ENCODE measurements at regions not wholly inside any gene's neighbourhood (a gene's known extent, or its start where the extent isn't known, plus 50 kb on each side); places are given as distances from the start of the nearest gene placed in this dataset.
A peak's percentile ranks its signal among the peaks of the same experiment; 100 is the strongest.
"Not testable (repeated sequence)": the region's sequence is repeated elsewhere in the genome, so short reads cannot be mapped to it uniquely, and the experiment has no call there.

DNA sequence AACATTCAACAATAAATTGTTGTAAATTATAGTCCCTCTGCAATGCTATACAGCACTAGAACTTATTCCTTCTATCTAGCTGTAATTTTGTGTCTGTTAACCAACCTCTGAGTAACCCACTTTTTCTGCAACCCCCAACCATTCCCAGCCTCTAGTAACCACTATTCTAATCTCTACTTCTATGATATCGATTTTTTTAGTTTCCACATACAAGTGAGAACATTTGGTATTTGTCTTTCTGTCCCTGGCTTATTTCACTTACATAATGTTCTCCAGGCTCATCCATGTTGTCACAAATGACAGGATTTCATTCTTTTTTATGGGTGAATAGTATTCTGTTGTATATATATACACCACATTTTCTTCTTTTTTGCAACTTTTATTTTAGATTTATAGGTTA lies 147.6 kb downstream of the MAIP1 start:
- no peak for DNase-seq (ENCODE audit: low spot score)

GRCh38 chr2:200104015-200104414 lies 148.6 kb downstream of the MAIP1 start:
- DNase-seq (ENCODE audit: low spot score) = no peak

DNA sequence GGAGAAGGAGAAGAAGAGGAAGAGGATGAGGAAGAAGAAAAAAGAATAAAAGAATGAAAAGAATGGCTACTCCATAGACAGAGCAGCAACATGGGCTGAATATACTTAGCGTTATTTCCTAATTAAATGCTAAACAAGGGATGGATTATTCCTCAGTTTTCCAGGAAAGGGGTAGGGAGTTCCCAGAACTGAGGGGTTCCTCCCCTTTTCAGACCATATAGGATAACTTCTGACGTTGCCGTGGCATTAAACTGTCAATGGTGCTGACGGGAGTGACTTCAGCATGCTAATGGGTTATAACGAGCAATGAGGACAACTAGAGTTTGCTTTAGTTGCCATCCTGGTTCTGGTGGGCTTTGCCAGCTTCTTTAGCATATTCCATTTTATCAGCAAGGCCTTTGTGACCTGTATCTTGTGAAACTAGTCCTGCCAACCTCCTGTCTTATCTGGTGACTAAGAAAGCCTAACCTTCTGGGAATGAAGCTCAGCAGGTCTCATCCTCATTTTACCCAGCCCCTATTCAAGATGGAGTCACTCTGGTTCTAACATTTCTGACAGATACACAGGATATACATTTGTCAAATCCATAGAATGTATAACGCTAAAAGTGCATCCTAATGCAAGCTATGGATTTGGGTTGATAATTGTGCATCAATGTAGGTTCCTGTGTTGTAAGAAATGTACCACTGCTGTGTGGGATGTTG lies 152.3 kb downstream of the MAIP1 start:
- no peak for DNase-seq (ENCODE audit: low spot score)

- DNase-seq (ENCODE audit: low spot score) = no peak
Measured at GRCh38 chr2:200109421-200109820, 154.0 kb downstream of the MAIP1 start.

DNA sequence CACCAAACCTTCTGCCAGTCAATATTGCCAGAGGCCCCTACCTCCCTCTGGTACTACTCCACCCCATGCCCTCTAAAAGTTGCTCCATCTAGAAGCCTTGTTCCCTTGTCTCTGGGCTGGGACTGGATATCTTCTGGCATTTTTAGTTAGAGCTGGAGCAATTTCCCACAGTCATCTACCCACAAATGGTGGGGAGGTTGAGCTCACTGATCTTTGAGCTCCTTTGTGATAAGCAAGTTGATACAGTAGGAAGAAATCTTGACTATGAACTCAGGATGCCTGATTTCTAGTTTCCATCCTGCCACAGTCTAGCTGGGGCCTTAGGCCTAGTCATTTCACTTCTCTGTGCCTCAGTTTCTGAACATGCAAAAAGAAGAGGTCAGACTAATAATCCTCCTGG lies 155.0 kb downstream of the MAIP1 start:
- no peak for DNase-seq (ENCODE audit: low spot score)

GRCh38 chr2:200113016-200113799 lies 157.8 kb downstream of the MAIP1 start:
- not testable (repeated sequence) for DNase-seq (ENCODE audit: low spot score)

- no peak for DNase-seq (ENCODE audit: low spot score)
Measured at GRCh38 chr2:200119236-200119635, 163.9 kb downstream of the MAIP1 start.

DNA sequence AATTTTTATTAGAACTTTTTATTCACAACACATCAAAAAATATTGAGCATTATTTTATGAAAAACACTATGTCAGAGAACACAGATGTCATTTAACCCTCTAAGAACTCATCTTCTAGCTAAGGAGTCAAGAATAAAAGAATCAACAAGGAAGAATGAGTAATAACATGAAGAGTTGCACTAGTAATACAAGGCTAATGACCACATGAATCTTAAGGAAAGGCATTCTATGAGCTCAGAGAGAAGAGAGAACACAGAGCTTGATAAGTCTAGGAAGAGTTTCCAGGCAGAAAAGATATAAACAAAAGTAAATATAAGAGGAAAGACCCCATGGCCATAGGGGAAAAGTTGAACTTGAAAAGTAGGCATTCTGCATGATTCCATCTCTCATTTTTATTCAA lies 166.5 kb downstream of the MAIP1 start:
- DNase-seq (ENCODE audit: low spot score) = no peak

DNA sequence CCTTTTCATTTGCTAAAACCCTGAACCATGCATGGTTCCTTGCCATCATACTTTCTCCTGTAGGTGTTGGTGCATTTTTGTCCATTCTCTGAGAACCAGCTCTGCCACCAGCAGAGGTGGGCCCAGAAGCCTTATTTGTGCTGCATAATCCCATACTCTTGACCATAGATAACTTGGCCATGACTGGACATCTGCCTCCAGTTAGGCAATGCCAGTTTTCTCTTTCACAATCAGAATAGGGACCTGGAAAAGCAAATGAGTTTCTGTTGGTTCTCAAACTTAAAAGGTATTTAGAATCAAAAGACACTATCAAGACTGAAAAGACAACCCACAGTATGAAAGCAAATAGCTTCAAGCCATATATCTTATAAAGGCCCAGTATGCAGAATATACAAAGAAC lies 167.3 kb downstream of the MAIP1 start:
- DNase-seq (ENCODE audit: low spot score) = no peak

- DNase-seq (ENCODE audit: low spot score) = not testable (repeated sequence)
Measured at GRCh38 chr2:200124665-200125368, 169.4 kb downstream of the MAIP1 start.

DNA sequence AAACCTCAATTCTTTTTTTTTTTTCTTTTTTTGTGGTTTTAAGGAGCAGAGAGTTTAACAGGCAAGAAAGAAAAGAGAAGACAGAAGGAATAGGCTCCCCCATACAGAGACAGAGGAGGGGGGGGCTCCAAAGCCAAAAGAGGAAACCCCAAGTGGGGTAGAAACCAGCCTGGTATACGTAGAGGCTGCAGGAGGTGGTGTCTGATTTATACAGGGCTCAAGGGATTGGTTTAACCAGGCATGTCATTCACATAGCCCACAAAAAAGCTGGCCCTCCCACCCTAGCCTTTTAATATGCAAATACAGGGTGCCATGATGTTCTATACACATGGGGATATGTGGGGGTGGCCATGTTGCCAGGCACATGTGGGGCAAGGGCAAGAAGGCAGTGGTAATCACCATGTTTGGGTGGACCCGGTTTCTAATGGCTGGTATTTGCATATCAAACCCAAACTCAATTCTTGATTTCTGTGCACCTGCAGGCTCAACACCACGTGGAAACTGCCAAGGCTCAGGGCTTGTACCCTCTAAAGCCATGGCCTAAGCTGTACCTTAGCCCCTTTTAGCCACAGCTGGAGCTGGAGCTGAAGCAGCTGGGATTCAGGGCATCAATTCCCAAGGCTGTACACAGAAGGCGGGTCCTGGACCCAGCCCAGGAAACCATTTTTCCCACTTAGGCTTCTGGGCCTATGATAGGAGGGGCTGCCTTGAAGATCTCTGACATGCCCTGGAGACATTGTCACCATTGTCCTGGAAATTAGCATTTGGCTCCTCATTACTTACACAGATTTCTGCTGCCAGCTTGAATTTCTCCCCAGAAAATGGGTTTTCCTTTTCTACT lies 170.3 kb downstream of the MAIP1 start:
- peak; percentile 51 for DNase-seq (ENCODE audit: low spot score)

GRCh38 chr2:200126285-200126670 lies 170.9 kb downstream of the MAIP1 start:
- not testable (repeated sequence) for DNase-seq (ENCODE audit: low spot score)

DNA sequence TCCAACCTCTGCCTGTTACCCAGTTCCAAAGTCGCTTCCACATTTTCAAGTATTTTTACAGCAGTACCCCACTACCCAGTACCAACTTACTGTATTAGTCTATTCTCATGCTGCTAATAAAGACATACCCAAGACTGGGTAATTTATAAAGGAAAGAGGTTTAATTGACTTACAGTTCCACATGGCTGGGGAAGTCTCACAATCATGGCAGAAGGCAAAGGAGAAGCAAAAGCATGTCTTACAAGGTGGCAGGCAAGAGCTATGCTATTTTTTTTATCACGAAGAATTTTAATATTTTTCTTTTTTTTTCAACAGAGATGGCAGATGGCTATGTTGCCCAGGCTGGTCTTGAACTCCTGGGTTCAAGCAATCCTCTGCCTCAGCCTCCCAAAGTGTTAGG lies 171.3 kb downstream of the MAIP1 start:
- not testable (repeated sequence) for DNase-seq (ENCODE audit: low spot score)

- DNase-seq (ENCODE audit: low spot score) = no peak
Measured at GRCh38 chr2:200127848-200128247, 172.5 kb downstream of the MAIP1 start.

DNA sequence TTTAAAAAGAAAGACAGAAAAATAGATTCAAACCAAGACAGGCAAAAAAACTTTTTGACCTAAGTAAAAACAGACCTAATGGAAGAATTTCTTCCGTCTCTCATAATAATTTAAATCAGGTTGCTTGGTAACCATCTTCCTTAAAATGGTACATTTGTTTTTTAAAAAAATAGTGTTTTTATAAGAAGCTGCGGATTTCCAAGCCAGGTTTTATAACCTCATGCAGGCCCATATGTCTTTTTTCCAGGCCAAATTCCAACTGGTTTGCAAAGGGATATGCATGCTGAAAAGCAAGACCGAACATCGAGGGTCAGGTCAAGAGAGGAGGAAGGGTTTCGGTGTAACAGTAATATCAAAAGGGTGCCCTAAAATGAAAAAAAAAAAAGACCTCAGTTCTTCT lies 172.9 kb downstream of the MAIP1 start:
- no peak for DNase-seq (ENCODE audit: low spot score)

GRCh38 chr2:200129721-200130462 lies 174.5 kb downstream of the MAIP1 start:
- no peak for DNase-seq (ENCODE audit: low spot score)

DNA sequence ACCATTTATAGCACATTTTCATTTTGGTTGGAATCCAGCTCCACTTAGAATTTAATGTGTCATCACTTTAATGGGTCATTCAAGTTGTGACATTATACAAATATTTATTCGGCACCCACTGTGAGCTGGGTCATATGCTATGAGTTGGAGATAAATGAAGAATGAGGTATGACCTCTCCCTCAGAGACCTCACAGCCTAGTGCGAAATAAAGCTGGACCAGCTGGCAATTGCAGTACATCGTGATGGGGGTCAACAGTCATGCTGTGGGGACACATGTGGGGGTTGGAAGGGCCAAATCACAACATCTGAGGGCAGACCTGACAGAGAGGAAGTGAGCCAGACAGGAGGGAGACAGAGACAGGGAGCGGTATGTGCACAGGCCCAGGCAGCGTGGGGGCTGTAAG lies 175.4 kb downstream of the MAIP1 start:
- DNase-seq (ENCODE audit: low spot score) = no peak

GRCh38 chr2:200131307-200131706 lies 175.2 kb upstream of the SPATS2L start:
- DNase-seq (ENCODE audit: low spot score) = no peak

GRCh38 chr2:200135082-200135481 lies 171.4 kb upstream of the SPATS2L start:
- DNase-seq (ENCODE audit: low spot score) = no peak

DNA sequence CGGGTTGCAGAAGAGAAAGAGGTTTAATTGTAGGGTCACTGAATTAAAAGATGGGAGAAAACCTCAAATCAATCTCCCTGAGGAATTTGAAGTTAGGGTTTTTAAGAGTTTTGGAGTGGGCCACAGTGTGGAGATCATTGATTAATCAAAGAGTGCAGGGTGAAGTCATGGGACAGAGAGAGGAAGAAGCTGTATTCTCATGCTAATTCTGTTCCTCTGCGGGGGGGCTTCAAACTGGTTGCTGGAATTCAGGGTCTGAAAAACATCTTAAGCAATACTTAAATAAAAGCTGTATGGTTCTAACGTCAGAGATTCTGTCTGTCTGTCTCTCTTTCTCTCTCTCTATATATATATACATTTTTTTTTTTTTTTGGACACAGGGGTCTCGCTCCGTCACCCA lies 169.8 kb upstream of the SPATS2L start:
- no peak for DNase-seq (ENCODE audit: low spot score)

DNA sequence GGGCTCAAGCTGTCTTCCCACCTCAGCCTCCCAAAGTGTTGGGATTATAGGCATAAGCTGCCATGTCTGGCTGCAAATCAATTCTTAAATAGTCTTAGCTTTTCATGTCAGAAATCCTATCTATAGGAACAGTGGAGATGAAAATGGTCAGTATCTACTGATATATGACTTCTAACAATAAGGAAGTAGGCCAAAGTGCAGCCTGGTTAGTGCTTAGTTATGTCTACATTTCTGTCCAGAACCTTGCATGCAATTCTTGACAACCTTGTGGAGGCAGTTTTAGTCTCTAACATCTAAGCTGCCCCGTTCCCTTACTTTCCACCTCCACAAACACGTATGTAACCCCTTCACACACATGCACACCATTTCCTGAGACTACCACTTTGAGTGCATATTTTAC lies 169.2 kb upstream of the SPATS2L start:
- DNase-seq (ENCODE audit: low spot score) = no peak
